ENCODE measurements at regions not wholly inside any gene's neighbourhood (a gene's known extent, or its start where the extent isn't known, plus 50 kb on each side); places are given as distances from the start of the nearest gene placed in this dataset.
"Not testable (repeated sequence)": the region's sequence is repeated elsewhere in the genome, so short reads cannot be mapped to it uniquely, and the experiment has no call there.

DNA sequence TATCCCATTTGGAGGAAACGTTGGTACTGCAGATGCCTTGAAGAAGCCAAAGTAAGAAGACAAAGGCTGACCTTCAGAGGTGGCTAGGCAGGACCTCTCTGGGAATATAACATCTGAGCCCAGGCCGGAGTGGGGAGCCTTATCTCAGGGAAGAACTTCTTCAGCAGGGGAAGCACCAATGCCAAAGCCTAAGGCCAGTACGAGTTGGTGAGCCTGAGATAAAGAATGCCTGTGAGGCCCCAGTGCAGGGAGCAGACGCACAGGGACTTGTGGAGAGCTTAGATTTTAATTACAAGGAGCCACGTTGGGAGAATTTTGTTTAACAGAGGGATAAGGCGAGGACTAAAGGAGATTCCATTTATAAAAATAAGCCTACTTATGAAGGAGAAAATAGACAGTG, 468.8 kb upstream of the RUNX1 start:
- DNase-seq (ENCODE audit: low read depth in 1 of 2, low spot score in 1 of 2) = no peak
- H3K4me3 ChIP-seq (replicated peaks; ENCODE audit: insufficient read depth, low read length) = no peak overlapping the region
- TF ChIP-seq, protein P1, sequence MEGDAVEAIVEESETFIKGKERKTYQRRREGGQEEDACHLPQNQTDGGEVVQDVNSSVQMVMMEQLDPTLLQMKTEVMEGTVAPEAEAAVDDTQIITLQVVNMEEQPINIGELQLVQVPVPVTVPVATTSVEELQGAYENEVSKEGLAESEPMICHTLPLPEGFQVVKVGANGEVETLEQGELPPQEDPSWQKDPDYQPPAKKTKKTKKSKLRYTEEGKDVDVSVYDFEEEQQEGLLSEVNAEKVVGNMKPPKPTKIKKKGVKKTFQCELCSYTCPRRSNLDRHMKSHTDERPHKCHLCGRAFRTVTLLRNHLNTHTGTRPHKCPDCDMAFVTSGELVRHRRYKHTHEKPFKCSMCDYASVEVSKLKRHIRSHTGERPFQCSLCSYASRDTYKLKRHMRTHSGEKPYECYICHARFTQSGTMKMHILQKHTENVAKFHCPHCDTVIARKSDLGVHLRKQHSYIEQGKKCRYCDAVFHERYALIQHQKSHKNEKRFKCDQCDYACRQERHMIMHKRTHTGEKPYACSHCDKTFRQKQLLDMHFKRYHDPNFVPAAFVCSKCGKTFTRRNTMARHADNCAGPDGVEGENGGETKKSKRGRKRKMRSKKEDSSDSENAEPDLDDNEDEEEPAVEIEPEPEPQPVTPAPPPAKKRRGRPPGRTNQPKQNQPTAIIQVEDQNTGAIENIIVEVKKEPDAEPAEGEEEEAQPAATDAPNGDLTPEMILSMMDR (IDR thresholded peaks at IDR 0.05; ENCODE audit: insufficient read depth, low read length) = no peak
- TF ChIP-seq POLR2AphosphoS5 (IDR thresholded peaks at IDR 0.05; ENCODE audit: low read depth) = no peak
- TF ChIP-seq SPI1 (IDR thresholded peaks at IDR 0.05; ENCODE audit: borderline replicate concordance, low read depth) = no peak

DNA sequence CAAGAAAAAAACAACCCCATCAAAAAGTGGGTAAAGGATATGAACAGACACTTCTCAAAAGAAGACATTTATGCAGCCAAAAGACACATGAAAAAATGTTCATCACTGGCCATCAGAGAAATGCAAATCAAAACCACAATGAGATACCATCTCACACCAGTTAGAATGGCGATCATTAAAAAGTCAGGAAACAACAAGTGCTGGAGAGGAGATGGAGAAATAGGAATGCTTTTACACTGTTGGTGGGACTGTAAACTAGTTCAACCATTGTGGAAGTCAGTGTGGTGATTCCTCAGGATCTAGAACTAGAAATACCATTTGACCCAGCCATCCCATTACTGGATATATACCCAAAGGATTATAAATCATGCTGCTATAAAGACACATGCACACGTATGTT, 467.2 kb upstream of the RUNX1 start:
- not testable (repeated sequence) for H3K27me3 ChIP-seq (ENCODE audit: insufficient read depth, poor library complexity, severe bottlenecking)

More for the DNA sequence above, 468.8 kb upstream of the RUNX1 start:
- Histone ChIP-seq H3K27ac (replicated peaks) (no peak overlapping the region), H3K27me3 (ENCODE audit: insufficient read depth, poor library complexity, severe bottlenecking) (no peaks in the 10 kb centered on the region)

DNA sequence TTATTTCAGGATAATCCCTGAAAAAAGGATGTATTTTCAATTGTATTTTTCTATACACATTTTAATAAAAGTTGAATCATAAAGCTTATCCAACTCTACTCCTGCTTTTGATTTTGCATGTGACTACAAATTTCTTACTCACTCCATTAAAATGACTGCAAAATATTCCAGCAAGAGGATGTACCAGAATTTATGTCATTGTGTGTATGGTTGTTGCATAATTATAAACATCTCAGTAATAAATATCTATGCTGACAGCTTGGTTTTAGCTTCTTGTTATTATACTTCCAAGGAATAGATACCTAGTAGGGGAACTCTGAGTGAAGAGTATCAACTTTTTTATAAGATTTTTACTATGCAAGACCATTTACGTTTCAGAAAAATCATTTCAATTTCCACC, 463.2 kb upstream of the RUNX1 start:
- H3K27me3 ChIP-seq (ENCODE audit: insufficient read depth, poor library complexity, severe bottlenecking) = no peaks in the 10 kb centered on the region
- TF ChIP-seq GABPA (IDR thresholded peaks at IDR 0.05; ENCODE audit: low read depth) (no peak), SPI1 (IDR thresholded peaks at IDR 0.05; ENCODE audit: borderline replicate concordance, low read depth) (no peak), POLR2AphosphoS5 (IDR thresholded peaks at IDR 0.05; ENCODE audit: low read depth) (no peak)
- TF ChIP-seq, protein P2, sequence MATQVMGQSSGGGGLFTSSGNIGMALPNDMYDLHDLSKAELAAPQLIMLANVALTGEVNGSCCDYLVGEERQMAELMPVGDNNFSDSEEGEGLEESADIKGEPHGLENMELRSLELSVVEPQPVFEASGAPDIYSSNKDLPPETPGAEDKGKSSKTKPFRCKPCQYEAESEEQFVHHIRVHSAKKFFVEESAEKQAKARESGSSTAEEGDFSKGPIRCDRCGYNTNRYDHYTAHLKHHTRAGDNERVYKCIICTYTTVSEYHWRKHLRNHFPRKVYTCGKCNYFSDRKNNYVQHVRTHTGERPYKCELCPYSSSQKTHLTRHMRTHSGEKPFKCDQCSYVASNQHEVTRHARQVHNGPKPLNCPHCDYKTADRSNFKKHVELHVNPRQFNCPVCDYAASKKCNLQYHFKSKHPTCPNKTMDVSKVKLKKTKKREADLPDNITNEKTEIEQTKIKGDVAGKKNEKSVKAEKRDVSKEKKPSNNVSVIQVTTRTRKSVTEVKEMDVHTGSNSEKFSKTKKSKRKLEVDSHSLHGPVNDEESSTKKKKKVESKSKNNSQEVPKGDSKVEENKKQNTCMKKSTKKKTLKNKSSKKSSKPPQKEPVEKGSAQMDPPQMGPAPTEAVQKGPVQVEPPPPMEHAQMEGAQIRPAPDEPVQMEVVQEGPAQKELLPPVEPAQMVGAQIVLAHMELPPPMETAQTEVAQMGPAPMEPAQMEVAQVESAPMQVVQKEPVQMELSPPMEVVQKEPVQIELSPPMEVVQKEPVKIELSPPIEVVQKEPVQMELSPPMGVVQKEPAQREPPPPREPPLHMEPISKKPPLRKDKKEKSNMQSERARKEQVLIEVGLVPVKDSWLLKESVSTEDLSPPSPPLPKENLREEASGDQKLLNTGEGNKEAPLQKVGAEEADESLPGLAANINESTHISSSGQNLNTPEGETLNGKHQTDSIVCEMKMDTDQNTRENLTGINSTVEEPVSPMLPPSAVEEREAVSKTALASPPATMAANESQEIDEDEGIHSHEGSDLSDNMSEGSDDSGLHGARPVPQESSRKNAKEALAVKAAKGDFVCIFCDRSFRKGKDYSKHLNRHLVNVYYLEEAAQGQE (IDR thresholded peaks at IDR 0.05; ENCODE audit: insufficient replicate concordance, low read depth) = no peak
- TF ChIP-seq, protein P1 (IDR thresholded peaks at IDR 0.05; ENCODE audit: insufficient read depth, low read length) = no peak
- H3K27ac ChIP-seq (replicated peaks) = no peak overlapping the region
- no peak overlapping the region for H3K4me3 ChIP-seq (replicated peaks; ENCODE audit: insufficient read depth, low read length)
- no peak for DNase-seq (ENCODE audit: low read depth in 1 of 2, low spot score in 1 of 2)

More for the DNA sequence above, 467.2 kb upstream of the RUNX1 start:
- DNase-seq (ENCODE audit: low read depth in 1 of 2, low spot score in 1 of 2); H3K27ac ChIP-seq (replicated peaks); H3K4me3 ChIP-seq (replicated peaks; ENCODE audit: insufficient read depth, low read length): not testable (repeated sequence)

DNA sequence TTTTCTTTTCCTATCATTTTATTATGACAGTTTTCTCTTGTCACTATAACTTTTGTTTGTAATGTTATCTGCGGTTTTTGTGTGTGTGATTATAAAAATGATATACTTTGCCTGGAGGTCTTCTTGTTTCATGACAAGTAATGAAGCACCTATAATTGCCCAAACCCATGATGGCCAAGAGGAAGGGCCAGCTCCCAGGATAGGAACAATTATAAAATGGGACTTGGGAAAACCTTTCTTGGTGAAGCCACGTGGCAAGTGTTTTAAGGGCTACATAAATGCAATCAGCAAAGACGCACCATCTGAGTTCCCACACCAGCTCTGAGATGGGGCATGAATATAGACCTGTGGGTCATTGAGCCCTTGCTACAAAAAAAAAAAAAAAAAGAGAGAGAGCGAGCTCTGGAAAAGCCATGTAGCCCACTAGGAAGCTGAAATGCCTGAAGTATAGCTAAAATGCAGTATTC, 462.6 kb upstream of the RUNX1 start:
- TF ChIP-seq POLR2AphosphoS5 (IDR thresholded peaks at IDR 0.05; ENCODE audit: low read depth) = no peak
- TF ChIP-seq, protein P1 (IDR thresholded peaks at IDR 0.05; ENCODE audit: insufficient read depth, low read length) = no peak
- TF ChIP-seq SPI1 (IDR thresholded peaks at IDR 0.05; ENCODE audit: borderline replicate concordance, low read depth) = no peak
- no peak for TF ChIP-seq GABPA (IDR thresholded peaks at IDR 0.05; ENCODE audit: low read depth)
- TF ChIP-seq, protein P2 (IDR thresholded peaks at IDR 0.05; ENCODE audit: insufficient replicate concordance, low read depth) = no peak
- H3K27me3 ChIP-seq (ENCODE audit: insufficient read depth, poor library complexity, severe bottlenecking) = no peaks in the 10 kb centered on the region
- no peak for DNase-seq (ENCODE audit: low read depth in 1 of 2, low spot score in 1 of 2)
- H3K4me3 ChIP-seq (replicated peaks; ENCODE audit: insufficient read depth, low read length) = no peak overlapping the region
- no peak overlapping the region for H3K27ac ChIP-seq (replicated peaks)

All from HL-60 (cell line).